ENCODE measurements at regions not wholly inside any gene's neighbourhood (a gene's known extent, or its start where the extent isn't known, plus 50 kb on each side); places are given as distances from the start of the nearest gene placed in this dataset.
A peak's percentile ranks its signal among the peaks of the same experiment; 100 is the strongest.

DNA sequence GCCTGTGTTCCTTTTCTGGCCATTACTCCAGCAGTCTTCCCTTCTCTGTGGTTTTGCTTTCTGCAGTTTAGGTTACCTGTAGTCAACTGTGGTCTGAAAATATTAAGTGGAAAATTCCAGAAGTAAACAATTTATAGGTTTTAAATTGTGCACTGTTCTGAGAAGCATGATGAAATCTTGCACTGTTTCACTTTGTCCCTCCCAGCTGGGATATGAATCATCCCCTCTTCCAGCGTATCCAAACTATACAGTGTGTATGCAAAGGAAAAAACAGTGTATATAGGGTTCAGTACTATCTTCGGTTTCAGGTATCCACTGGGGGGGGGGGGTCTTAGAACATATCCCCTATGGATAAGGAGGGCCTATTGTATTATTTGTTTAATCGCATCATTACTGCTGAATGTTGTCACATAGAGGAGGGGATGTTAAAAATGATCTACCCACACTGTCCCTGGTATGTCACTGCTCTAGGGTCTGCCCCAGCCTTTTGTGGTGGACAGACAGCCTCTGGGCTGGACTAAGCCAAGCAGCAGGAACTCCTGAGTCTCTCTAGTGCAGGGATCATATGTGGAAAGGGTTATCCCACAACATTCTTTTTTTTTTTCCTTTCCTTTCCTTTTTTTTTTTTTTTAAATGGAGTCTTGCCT is 109.1 kb upstream of the MAX start:
- no peak for ATAC-seq (replicated peaks; ENCODE audit: extremely low read depth, poor library complexity, severe bottlenecking)
- Mint-ChIP-seq H3K27me3 (no peaks in the 10 kb centered on the region), H3K4me1 (peaks cover 24% of the 10 kb centered on the region), H3K4me3 (no peak overlapping the region), H3K27ac (ENCODE audit: low read depth) (no peak overlapping the region), H3K9me3 (no peaks in the 10 kb centered on the region), H3K36me3 (ENCODE audit: insufficient read depth) (no peaks in the 10 kb centered on the region)
- DNase-seq (ENCODE audit: low spot score in 2 of 2): no peak

DNA sequence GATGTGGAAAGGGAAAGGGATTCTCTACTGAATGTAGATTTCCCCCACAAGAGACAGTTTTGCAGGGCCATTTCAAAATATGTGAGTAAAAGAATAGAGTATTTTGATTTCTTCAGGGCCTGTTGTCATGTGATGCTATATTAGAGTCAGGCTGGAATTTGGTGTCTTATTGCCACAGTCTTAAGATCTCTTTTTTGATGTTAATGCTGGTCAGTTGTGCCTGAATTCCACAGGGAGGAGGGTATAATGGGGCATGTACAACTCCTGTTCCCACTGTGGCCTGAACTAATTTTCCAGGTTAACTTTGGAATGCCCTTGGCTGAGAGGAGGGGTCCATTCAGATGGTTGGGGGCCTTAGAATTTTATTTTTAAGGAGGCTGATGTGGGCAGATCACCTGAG is 111.0 kb upstream of the MAX start:
- no peaks in the 10 kb centered on the region for H3K27me3 Mint-ChIP-seq
- DNase-seq (ENCODE audit: low spot score in 2 of 2) (no peak), ATAC-seq (replicated peaks; ENCODE audit: extremely low read depth, poor library complexity, severe bottlenecking) (no peak)
- peaks cover 14% of the 10 kb centered on the region for H3K4me1 Mint-ChIP-seq
- no peak overlapping the region for H3K27ac Mint-ChIP-seq (ENCODE audit: low read depth)
- no peaks in the 10 kb centered on the region for H3K36me3 Mint-ChIP-seq (ENCODE audit: insufficient read depth)
- H3K9me3 Mint-ChIP-seq: no peaks in the 10 kb centered on the region
- H3K4me3 Mint-ChIP-seq: no peak overlapping the region

DNA sequence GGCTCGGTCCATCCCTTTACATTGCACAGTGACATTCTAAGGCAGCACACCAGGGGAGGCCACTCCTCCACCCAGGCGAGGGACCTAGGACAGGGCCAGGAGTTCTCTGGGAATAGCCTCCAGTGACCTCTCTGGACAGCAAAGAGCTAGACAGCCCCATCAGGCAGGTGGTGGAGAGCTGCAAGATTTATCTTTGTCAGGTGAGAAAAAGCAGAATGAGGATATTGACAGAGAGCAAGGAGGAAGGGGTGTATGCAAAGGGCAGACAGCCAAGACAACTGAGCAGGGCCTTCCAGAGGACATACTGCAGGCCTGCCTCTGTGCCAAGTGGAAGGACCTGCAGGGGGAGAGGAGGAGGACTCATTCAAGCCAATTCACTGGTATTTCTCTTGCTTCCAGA is 112.4 kb upstream of the MAX start:
- Mint-ChIP-seq H3K4me3 (no peak overlapping the region), H3K27me3 (no peaks in the 10 kb centered on the region), H3K36me3 (ENCODE audit: insufficient read depth) (no peaks in the 10 kb centered on the region), H3K9me3 (no peaks in the 10 kb centered on the region), H3K4me1 (peaks cover 8% of the 10 kb centered on the region), H3K27ac (ENCODE audit: low read depth) (no peak overlapping the region)
- ATAC-seq (replicated peaks; ENCODE audit: extremely low read depth, poor library complexity, severe bottlenecking) (no peak), DNase-seq (ENCODE audit: low spot score in 2 of 2) (no peak)

DNA sequence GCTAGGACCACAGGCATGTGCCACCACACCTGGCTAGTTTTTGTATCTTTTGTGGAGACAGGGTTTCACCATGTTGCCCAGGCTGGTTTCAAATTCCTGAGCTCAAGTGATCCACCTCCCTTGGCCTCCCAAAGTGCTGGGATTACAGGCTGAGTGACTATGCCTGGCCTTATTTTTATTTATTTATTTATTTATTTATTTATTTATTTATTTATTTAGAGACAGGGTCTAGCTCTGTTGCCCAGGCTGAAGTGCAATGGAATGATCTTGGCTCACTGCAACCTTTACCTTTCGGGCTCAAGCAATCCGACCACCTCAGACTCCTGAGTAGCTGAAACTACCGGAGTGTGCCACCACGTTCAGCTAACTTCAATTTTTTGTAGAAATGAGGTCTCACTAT is 117.0 kb upstream of the MAX start:
- H3K9me3 Mint-ChIP-seq: no peaks in the 10 kb centered on the region
- DNase-seq (ENCODE audit: low spot score in 2 of 2): no peak
- no peak overlapping the region for H3K27ac Mint-ChIP-seq (ENCODE audit: low read depth)
- H3K36me3 Mint-ChIP-seq (ENCODE audit: insufficient read depth): no peaks in the 10 kb centered on the region
- H3K4me3 Mint-ChIP-seq: no peak overlapping the region
- no peak for ATAC-seq (replicated peaks; ENCODE audit: extremely low read depth, poor library complexity, severe bottlenecking)
- H3K27me3 Mint-ChIP-seq: no peaks in the 10 kb centered on the region
- no peaks in the 10 kb centered on the region for H3K4me1 Mint-ChIP-seq

DNA sequence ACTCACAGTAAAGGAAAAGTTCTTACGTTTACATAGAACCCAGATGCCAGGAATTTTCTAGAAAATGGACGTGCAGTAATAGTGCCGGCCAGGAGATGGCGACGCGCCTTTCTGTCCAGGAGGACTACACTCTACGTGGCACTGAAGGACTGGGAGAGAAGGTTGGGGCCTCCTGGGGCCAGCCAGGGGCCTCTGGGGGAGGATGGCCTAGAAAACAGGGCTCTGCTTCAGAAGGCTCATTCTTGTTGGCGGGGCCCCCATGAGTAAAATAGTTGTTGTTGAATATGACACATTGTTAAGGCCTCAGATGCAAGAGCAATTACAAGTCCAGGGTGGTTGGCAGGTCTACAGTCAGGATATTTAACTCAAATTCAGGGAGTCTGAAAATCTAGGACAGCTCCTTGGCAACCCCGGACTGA is 120.1 kb upstream of the MAX start:
- no peak for DNase-seq (ENCODE audit: low spot score in 2 of 2)
- no peaks in the 10 kb centered on the region for H3K27me3 Mint-ChIP-seq
- H3K36me3 Mint-ChIP-seq (ENCODE audit: insufficient read depth): no peaks in the 10 kb centered on the region
- no peak for ATAC-seq (replicated peaks; ENCODE audit: extremely low read depth, poor library complexity, severe bottlenecking)
- H3K9me3 Mint-ChIP-seq: no peaks in the 10 kb centered on the region
- H3K4me3 Mint-ChIP-seq: no peak overlapping the region
- H3K27ac Mint-ChIP-seq (ENCODE audit: low read depth): no peak overlapping the region
- H3K4me1 Mint-ChIP-seq: peaks cover 6% of the 10 kb centered on the region

DNA sequence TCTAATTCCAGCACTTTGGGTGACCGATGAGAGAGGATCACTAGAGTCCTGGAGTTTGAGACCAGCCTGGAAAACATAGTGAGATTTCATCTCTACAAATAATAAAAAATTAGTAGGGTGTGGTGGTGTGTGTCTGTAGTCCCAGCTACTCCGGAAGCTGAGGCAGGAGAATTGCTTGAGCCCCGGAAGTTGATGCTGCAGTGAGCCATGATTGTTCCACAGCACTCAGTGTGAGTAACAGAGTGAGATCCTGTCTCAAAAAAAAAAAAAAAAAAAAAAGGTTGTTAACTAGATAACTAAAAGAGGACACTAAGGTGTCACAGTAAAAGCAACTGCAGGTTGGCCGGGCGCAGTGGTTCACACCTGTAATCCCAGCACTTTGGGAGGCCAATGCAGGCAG is 121.3 kb upstream of the MAX start:
- no peak for ATAC-seq (replicated peaks; ENCODE audit: extremely low read depth, poor library complexity, severe bottlenecking)
- H3K27ac Mint-ChIP-seq (ENCODE audit: low read depth): no peak overlapping the region
- H3K4me3 Mint-ChIP-seq: no peak overlapping the region

DNA sequence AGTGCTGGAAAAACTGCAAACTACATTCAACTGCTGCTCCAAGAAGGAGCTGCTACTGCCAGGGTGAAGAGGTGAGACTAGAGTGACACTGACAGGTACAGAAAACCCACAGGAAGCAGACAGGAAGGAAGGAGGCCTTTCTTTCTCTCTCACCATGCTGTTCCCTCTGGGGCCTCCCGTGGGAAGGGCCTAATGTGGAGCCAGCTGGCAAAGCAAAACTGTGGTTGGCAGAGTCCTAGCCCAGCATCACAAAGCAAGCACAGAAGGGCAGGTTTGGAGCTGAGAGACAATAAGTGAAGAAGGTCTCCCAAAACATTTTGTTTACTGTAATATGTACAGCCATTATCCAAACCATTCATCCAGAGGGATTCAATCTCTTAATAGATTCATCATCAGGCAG is 122.5 kb upstream of the MAX start:
- Mint-ChIP-seq H3K4me3 (no peak overlapping the region), H3K4me1 (peaks cover 14% of the 10 kb centered on the region)
- no peak for ATAC-seq (replicated peaks; ENCODE audit: extremely low read depth, poor library complexity, severe bottlenecking)

More for the DNA sequence above, 121.3 kb upstream of the MAX start:
- no peak for DNase-seq (ENCODE audit: low spot score in 2 of 2)
- H3K4me1 Mint-ChIP-seq: peaks cover 6% of the 10 kb centered on the region
- H3K36me3 Mint-ChIP-seq (ENCODE audit: insufficient read depth): no peaks in the 10 kb centered on the region
- H3K27me3 Mint-ChIP-seq: no peaks in the 10 kb centered on the region
- H3K9me3 Mint-ChIP-seq: no peaks in the 10 kb centered on the region

DNA sequence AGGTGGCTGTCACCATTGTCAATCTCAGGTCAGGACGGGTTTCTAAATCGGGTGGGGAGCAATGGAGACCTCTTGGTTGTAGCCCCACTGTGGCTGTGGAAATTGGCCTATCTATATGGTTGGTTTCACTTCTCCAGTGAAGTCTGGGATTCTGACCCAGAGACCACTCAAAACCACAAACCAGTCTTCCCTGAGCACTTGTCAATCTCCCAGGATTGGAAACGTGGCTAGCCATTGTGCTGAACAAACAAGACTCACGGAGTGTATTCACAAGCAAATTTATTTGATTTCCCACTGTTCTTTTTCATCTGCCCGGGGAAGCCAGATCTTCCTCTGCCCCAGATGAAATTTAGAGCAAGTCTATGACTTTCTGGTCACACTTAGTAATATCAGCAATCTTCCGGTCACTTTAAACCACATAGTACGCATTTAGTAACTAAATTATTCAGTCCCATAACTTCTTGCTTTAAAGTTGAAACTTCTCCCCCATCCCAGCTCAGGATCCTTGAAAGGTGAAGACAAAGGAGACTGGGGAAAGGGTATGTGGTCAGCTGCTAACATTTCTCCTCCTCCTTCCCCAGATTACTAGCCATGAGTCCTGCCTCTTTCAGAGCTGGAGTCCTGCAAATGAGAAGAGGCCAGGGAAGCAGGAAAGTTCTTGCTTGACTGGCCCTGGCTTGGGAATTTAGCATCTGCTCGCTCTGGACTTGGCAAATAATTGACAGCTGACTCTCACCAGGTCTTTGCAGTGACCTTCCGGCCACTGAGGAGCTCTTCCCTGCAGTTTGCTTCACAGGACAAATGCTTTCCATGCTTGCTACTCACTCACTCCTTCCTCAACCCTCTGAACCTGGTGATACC is 123.2 kb upstream of the MAX start:
- Mint-ChIP-seq H3K4me1 (peaks cover 21% of the 10 kb centered on the region), H3K36me3 (ENCODE audit: insufficient read depth) (peaks cover 2% of the 10 kb centered on the region), H3K9me3 (no peaks in the 10 kb centered on the region), H3K27ac (ENCODE audit: low read depth) (peak overlapping the region; percentile 2), H3K4me3 (no peak overlapping the region), H3K27me3 (no peaks in the 10 kb centered on the region)
- ATAC-seq (replicated peaks; ENCODE audit: extremely low read depth, poor library complexity, severe bottlenecking) (no peak), DNase-seq (ENCODE audit: low spot score in 2 of 2) (no peak)

More for the DNA sequence above, 122.5 kb upstream of the MAX start:
- no peak for DNase-seq (ENCODE audit: low spot score in 2 of 2)
- H3K9me3 Mint-ChIP-seq: no peaks in the 10 kb centered on the region
- no peaks in the 10 kb centered on the region for H3K27me3 Mint-ChIP-seq
- no peaks in the 10 kb centered on the region for H3K36me3 Mint-ChIP-seq (ENCODE audit: insufficient read depth)
- H3K27ac Mint-ChIP-seq (ENCODE audit: low read depth): no peak overlapping the region

DNA sequence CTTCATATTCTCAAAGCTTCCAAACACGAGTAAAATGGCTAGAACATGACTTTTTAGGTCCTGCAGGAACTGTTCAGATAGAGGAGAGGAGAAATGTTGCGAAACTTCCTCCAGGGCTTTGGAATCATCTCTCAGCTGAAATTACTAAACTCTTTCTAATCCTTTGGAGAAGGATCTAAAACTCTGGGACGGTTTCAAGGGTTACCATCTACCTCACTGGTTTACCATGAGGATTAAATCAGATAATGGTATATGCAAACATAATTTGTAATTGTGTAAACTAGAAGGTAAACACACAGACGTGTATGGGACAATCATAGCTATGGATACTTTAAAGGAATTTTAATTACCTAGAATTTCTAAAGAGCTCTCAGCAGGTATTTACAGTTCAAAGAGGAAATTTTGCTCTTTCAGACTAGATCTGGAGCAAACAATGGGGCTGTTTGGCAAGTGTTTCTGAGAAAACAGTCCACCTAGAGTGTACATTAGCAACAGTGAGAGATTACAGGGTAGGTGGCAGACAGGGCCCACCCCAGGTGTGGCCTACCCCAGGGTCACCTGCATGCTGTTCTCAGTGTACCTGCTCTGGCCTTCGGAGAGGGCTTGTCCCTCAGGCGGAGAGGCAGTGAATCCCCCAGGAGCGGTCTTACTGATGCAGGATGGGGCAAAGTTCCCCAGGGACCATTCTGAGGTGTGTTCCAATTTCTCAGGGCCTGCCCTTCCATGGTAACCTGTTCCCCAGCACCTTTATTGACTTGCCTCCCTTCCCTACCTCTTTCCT is 124.7 kb upstream of the MAX start:
- H3K9me3 Mint-ChIP-seq: no peaks in the 10 kb centered on the region
- peak overlapping the region; percentile 69 for H3K27ac Mint-ChIP-seq (ENCODE audit: low read depth)
- no peaks in the 10 kb centered on the region for H3K27me3 Mint-ChIP-seq
- no peak for ATAC-seq (replicated peaks; ENCODE audit: extremely low read depth, poor library complexity, severe bottlenecking)
- H3K4me1 Mint-ChIP-seq: peaks cover 21% of the 10 kb centered on the region
- H3K36me3 Mint-ChIP-seq (ENCODE audit: insufficient read depth): peaks cover 2% of the 10 kb centered on the region
- H3K4me3 Mint-ChIP-seq: no peak overlapping the region
- DNase-seq (ENCODE audit: low spot score in 2 of 2): no peak

DNA sequence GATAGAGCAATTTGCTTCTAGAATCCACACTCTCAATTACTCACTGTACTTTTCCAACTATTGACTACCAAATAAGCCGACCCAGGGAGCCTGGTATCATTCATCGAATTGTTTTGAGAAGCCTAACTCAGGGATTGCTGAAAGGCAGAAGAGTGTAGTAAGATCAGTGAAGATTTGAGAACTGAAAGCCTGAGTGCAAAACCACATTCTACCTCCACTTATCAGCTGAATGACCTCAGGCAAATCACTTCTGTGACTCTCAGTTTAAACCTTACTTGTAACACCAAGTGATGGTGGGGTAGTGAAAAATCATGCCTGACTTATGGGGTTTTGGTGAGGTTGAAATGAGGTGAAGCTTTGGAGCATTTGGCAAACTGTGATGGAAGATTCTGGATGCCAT is 126.1 kb upstream of the MAX start:
- no peaks in the 10 kb centered on the region for H3K27me3 Mint-ChIP-seq
- peak overlapping the region; percentile 76 for H3K4me3 Mint-ChIP-seq
- H3K4me1 Mint-ChIP-seq: peaks cover 21% of the 10 kb centered on the region
- ATAC-seq (replicated peaks; ENCODE audit: extremely low read depth, poor library complexity, severe bottlenecking) (no peak), DNase-seq (ENCODE audit: low spot score in 2 of 2) (no peak)
- no peaks in the 10 kb centered on the region for H3K9me3 Mint-ChIP-seq
- H3K36me3 Mint-ChIP-seq (ENCODE audit: insufficient read depth): peaks cover 2% of the 10 kb centered on the region
- H3K27ac Mint-ChIP-seq (ENCODE audit: low read depth): no peak overlapping the region

DNA sequence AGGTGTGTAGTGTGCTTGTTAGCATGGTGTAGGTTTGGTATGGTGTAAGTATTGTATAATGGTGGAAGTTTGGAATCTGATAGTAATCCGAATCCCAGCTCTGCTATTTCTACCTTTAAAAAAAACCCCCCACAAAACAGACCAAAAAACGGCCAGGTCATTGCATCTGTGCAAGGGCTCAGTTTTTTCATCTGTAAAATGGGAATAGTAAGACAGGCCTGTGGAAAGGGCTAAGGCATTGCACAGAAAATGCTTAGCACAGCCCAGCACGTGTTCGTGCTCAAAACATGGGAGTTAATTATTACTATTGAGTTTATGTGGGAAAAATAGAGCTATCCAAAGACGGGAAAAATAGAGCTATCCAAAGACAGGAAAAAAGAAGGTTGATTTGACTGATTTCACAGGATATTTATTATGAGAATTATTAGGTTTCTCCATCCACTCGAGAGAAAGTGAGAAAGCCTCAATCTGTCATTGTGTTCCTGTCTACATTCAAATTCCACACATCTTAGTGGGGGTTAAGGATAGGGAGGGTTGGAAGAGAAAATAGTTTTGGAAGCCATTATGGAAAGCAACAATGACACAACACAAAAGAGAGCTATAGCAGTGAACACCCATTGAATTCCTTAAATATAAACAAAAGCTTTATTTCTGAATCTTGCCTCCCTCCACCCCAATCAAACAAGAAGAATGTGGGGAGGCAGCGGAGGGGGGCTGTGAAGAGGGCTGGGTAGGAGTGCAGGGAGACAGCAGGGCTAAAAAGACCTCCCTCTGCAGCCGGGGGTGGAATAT is 126.8 kb upstream of the MAX start:
- H3K4me3 Mint-ChIP-seq: peak overlapping the region; percentile 76
- H3K27ac Mint-ChIP-seq (ENCODE audit: low read depth): peak overlapping the region; percentile 81
- H3K4me1 Mint-ChIP-seq: peaks cover 21% of the 10 kb centered on the region
- H3K27me3 Mint-ChIP-seq: no peaks in the 10 kb centered on the region
- no peak for ATAC-seq (replicated peaks; ENCODE audit: extremely low read depth, poor library complexity, severe bottlenecking)
- no peaks in the 10 kb centered on the region for H3K9me3 Mint-ChIP-seq
- no peak for DNase-seq (ENCODE audit: low spot score in 2 of 2)
- peaks cover 2% of the 10 kb centered on the region for H3K36me3 Mint-ChIP-seq (ENCODE audit: insufficient read depth)
